H9 (cell line): ENCODE measurements at regions not wholly inside any gene's neighbourhood (a gene's known extent, or its start where the extent isn't known, plus 50 kb on each side); places are given as distances from the start of the nearest gene placed in this dataset.

ENCODE experiments used
- DNase-seq: peaks from one replicate; pipeline ENCODE4 v3.0.0-alpha.2; 2017
- H2AFZ ChIP-seq: one replicate; pipeline ENCODE4 v1.6.1; 2013; ENCODE audit warnings: mild to moderate bottlenecking, low read length, control low read depth, moderate library complexity
- H2AK5ac ChIP-seq: 2 replicates; pipeline ENCODE4 v1.6.1; 2013; ENCODE audit warnings: low read length, control low read depth, mixed read lengths; ENCODE audit not compliant: insufficient read length
- H2BK120ac ChIP-seq: one replicate; pipeline ENCODE4 v1.6.1; 2013; ENCODE audit warnings: low read depth, mild to moderate bottlenecking, low read length, control low read depth, inconsistent platforms; ENCODE audit not compliant: poor library complexity, severe bottlenecking
- H2BK12ac ChIP-seq: 2 replicates; pipeline ENCODE4 v1.6.1; 2013; ENCODE audit warnings: low read length, control low read depth, mixed read lengths, low read depth; ENCODE audit not compliant: insufficient read length
- H2BK15ac ChIP-seq: 2 replicates; pipeline ENCODE4 v1.6.1; 2013; ENCODE audit warnings: low read depth, low read length, control low read depth
- H2BK20ac ChIP-seq: one replicate; pipeline ENCODE4 v1.6.1; 2013; ENCODE audit warnings: low read depth, mild to moderate bottlenecking, low read length, control low read depth, inconsistent platforms; ENCODE audit not compliant: poor library complexity, severe bottlenecking
- H2BK5ac ChIP-seq: 2 replicates; pipeline ENCODE4 v1.6.1; 2013; ENCODE audit warnings: low read length, control low read depth, mixed read lengths; ENCODE audit not compliant: insufficient read length
- H3K14ac ChIP-seq: 2 replicates; pipeline ENCODE4 v1.6.1; 2013; ENCODE audit warnings: low read length, control low read depth; ENCODE audit not compliant: insufficient read depth
- H3K18ac ChIP-seq: 2 replicates; pipeline ENCODE4 v1.6.1; 2013; ENCODE audit warnings: low read depth, mild to moderate bottlenecking, mixed read lengths, low read length, control low read depth; ENCODE audit not compliant: insufficient read length
- H3K23ac ChIP-seq: 2 replicates; pipeline ENCODE4 v1.6.1; 2013; ENCODE audit warnings: low read length, control low read depth, mixed read lengths, low read depth; ENCODE audit not compliant: insufficient read length
- H3K23me2 ChIP-seq: 2 replicates; pipeline ENCODE4 v1.6.1; 2013; ENCODE audit warnings: low read depth, mild to moderate bottlenecking, mixed read lengths, low read length, control low read depth; ENCODE audit not compliant: insufficient read length, poor library complexity, severe bottlenecking
- H3K27ac ChIP-seq: 2 replicates; pipeline ENCODE4 v1.5.1; 2013; ENCODE audit warnings: low read length, control low read depth, mixed read lengths, low read depth; ENCODE audit not compliant: insufficient read length
- H3K27me3 ChIP-seq: 2 replicates; pipeline ENCODE4 v1.6.1; 2013; ENCODE audit warnings: low read length, control low read depth, inconsistent platforms; ENCODE audit not compliant: insufficient read depth
- H3K4ac ChIP-seq: 2 replicates; pipeline ENCODE4 v1.6.1; 2013; ENCODE audit warnings: low read depth, mild to moderate bottlenecking, control low read depth, inconsistent platforms, low read length, moderate library complexity
- H3K4me1 ChIP-seq: 2 replicates; pipeline ENCODE4 v1.6.1; 2013; ENCODE audit warnings: low read length, control low read depth, inconsistent platforms; ENCODE audit not compliant: insufficient read depth
- H3K4me2 ChIP-seq: 2 replicates; pipeline ENCODE4 v1.6.1; 2013; ENCODE audit warnings: low read length, control low read depth, mixed read lengths; ENCODE audit not compliant: insufficient read length, insufficient read depth
- H3K56ac ChIP-seq: 2 replicates; pipeline ENCODE4 v1.6.1; 2013; ENCODE audit warnings: low read depth, mild to moderate bottlenecking, mixed read lengths, low read length, control low read depth; ENCODE audit not compliant: insufficient read length
- H3K79me1 ChIP-seq: 2 replicates; pipeline ENCODE4 v1.6.1; 2013; ENCODE audit warnings: low read depth, mild to moderate bottlenecking, moderate library complexity, low read length, control low read depth, inconsistent platforms; ENCODE audit not compliant: insufficient read depth, poor library complexity, severe bottlenecking
- H3K79me2 ChIP-seq: 2 replicates; pipeline ENCODE4 v1.6.1; 2013; ENCODE audit warnings: low read length, control low read depth, inconsistent platforms; ENCODE audit not compliant: insufficient read depth
- H3K9ac ChIP-seq: 2 replicates; pipeline ENCODE4 v1.6.1; 2013; ENCODE audit warnings: low read length, control low read depth, mixed read lengths; ENCODE audit not compliant: insufficient read length; ENCODE audit errors: extremely low read depth
- H3K9me3 ChIP-seq: one replicate; pipeline ENCODE4 v1.6.1; 2013; ENCODE audit warnings: low read depth, low read length, inconsistent platforms; ENCODE audit not compliant: control insufficient read depth
- H3T11ph ChIP-seq: one replicate; pipeline ENCODE4 v1.6.1; 2013; ENCODE audit warnings: mild to moderate bottlenecking, low read length, control low read depth, inconsistent platforms
- H4K20me1 ChIP-seq: one replicate; pipeline ENCODE4 v1.6.1; 2013; ENCODE audit not compliant: control insufficient read depth, insufficient read length, insufficient read depth
- H4K5ac ChIP-seq: 2 replicates; pipeline ENCODE4 v1.6.1; 2013; ENCODE audit warnings: low read depth, mild to moderate bottlenecking, mixed read lengths, low read length, control low read depth; ENCODE audit not compliant: insufficient read length
- H4K8ac ChIP-seq: replicated peaks from 2 replicates; pipeline ENCODE4 v1.6.1; 2013; ENCODE audit warnings: low read length, control low read depth, mixed read lengths, low read depth; ENCODE audit not compliant: insufficient read length
- H4K91ac ChIP-seq: 2 replicates; pipeline ENCODE4 v1.6.1; 2013; ENCODE audit warnings: low read depth, mild to moderate bottlenecking, moderate library complexity, mixed read lengths, low read length, control low read depth; ENCODE audit not compliant: insufficient read length
- H3K27ac Mint-ChIP-seq, 3 experiments: 2 replicates in 2 of 3; 3 replicates in 1 of 3; pipeline ENCODE4 v1.8.0; 2020 to 2021; ENCODE audit warnings: mixed read lengths in 3 of 3, mild to moderate bottlenecking in 1 of 3, moderate library complexity in 1 of 3
- H3K27me3 Mint-ChIP-seq: 2 replicates; pipeline ENCODE4 v1.8.0; 2021; ENCODE audit warnings: low read depth, mild to moderate bottlenecking, moderate library complexity, mixed read lengths
- H3K36me3 Mint-ChIP-seq, 3 experiments: 2 replicates in 2 of 3; 3 replicates in 1 of 3; pipeline ENCODE4 v1.8.0; 2020 to 2021; ENCODE audit warnings: low read depth in 3 of 3, mixed read lengths in 3 of 3; ENCODE audit not compliant: insufficient read depth in 1 of 3
- H3K4me1 Mint-ChIP-seq, 2 experiments: 2 replicates each; pipeline ENCODE4 v1.8.0; 2020; ENCODE audit warnings: mixed read lengths in 2 of 2
- H3K4me3 Mint-ChIP-seq, 2 experiments: 2 replicates in 1 of 2; 3 replicates in 1 of 2; pipeline ENCODE4 v1.8.0; 2020 to 2021; ENCODE audit warnings: mild to moderate bottlenecking in 2 of 2, mixed read lengths in 2 of 2, moderate library complexity in 1 of 2
- H3K9me3 Mint-ChIP-seq, 2 experiments: 2 replicates in 1 of 2; 3 replicates in 1 of 2; pipeline ENCODE4 v1.8.0; 2020; ENCODE audit warnings: mild to moderate bottlenecking in 2 of 2, mixed read lengths in 2 of 2, moderate library complexity in 1 of 2
- WGBS: extraction: QIAGEN DNeasy Blood & Tissue Kit; methylation state at CpG from one replicate; pipeline ENCODE4 v1.1.7; 2013; ENCODE audit warnings: missing lambda C conversion rate, low lambda C conversion rate, mixed read lengths; ENCODE audit not compliant: insufficient read length; ENCODE audit errors: extremely low coverage; 5-methylcytosine and 5-hydroxymethylcytosine counted together
- TF ChIP-seq, protein P1 (sequence below): fragments of 200-600 bp; sonication (generic); conservative IDR thresholded peaks from 3 replicates; pipeline ENCODE4 v1.8.0; 2021; ENCODE audit warnings: antibody characterized with exemption, mild to moderate bottlenecking

- no peak overlapping the region for H2AK5ac ChIP-seq
- no peaks in the 10 kb centered on the region for H3K9me3 ChIP-seq
- H3K4me1 Mint-ChIP-seq: peaks cover 0 to 5% of the 10 kb centered on the region in 2 experiments; a peak in 2 of 4 replicates
- no peak overlapping the region for H2BK20ac ChIP-seq
- peak overlapping the region in 1 of 3 experiments; percentile 34; a peak in 1 of 7 replicates for H3K27ac Mint-ChIP-seq
- no peak overlapping the region for H3T11ph ChIP-seq
- H3K4me1 ChIP-seq: no peaks in the 10 kb centered on the region
- H3K9ac ChIP-seq: no peak overlapping the region
- peaks cover 10% of the 10 kb centered on the region for H3K27me3 Mint-ChIP-seq
- no peak overlapping the region for H3K18ac ChIP-seq
- H4K8ac ChIP-seq: no peak overlapping the region
- no peaks in the 10 kb centered on the region for H3K79me1 ChIP-seq
- H3K23me2 ChIP-seq: no peaks in the 10 kb centered on the region
- H3K14ac ChIP-seq: no peak overlapping the region
- no peak overlapping the region for H2AFZ ChIP-seq
- no peak overlapping the region for H3K4me2 ChIP-seq
- no peaks in the 10 kb centered on the region for H3K36me3 Mint-ChIP-seq
- no peak overlapping the region for H2BK5ac ChIP-seq
- TF ChIP-seq, protein P1, sequence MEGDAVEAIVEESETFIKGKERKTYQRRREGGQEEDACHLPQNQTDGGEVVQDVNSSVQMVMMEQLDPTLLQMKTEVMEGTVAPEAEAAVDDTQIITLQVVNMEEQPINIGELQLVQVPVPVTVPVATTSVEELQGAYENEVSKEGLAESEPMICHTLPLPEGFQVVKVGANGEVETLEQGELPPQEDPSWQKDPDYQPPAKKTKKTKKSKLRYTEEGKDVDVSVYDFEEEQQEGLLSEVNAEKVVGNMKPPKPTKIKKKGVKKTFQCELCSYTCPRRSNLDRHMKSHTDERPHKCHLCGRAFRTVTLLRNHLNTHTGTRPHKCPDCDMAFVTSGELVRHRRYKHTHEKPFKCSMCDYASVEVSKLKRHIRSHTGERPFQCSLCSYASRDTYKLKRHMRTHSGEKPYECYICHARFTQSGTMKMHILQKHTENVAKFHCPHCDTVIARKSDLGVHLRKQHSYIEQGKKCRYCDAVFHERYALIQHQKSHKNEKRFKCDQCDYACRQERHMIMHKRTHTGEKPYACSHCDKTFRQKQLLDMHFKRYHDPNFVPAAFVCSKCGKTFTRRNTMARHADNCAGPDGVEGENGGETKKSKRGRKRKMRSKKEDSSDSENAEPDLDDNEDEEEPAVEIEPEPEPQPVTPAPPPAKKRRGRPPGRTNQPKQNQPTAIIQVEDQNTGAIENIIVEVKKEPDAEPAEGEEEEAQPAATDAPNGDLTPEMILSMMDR: no peak
- H4K91ac ChIP-seq: no peak overlapping the region
- no peak overlapping the region for H3K56ac ChIP-seq
- no peak overlapping the region for H2BK15ac ChIP-seq
- H4K5ac ChIP-seq: no peak overlapping the region
- no peaks in the 10 kb centered on the region for H4K20me1 ChIP-seq
- no peaks in the 10 kb centered on the region for H3K27me3 ChIP-seq
- no CpG with 5 or more reads among the region's 8 CpGs for whole genome bisulfite sequencing
- no peaks in the 10 kb centered on the region for H3K79me2 ChIP-seq
- no peak for DNase-seq
- H2BK120ac ChIP-seq: no peak overlapping the region
- H3K23ac ChIP-seq: no peak overlapping the region
- H3K4ac ChIP-seq: no peak overlapping the region
- no peak overlapping the region for H3K27ac ChIP-seq
- H3K9me3 Mint-ChIP-seq: peaks cover 0 to 3% of the 10 kb centered on the region in 2 experiments; a peak in 1 of 5 replicates
- no peak overlapping the region for H3K4me3 Mint-ChIP-seq
- H2BK12ac ChIP-seq: no peak overlapping the region
Measured at GRCh38 chr4:7128234-7128633, 60.4 kb upstream of the GRPEL1 start.
